ENCODE measurements at regions not wholly inside any gene's neighbourhood (a gene's known extent, or its start where the extent isn't known, plus 50 kb on each side); places are given as distances from the start of the nearest gene placed in this dataset.

DNA sequence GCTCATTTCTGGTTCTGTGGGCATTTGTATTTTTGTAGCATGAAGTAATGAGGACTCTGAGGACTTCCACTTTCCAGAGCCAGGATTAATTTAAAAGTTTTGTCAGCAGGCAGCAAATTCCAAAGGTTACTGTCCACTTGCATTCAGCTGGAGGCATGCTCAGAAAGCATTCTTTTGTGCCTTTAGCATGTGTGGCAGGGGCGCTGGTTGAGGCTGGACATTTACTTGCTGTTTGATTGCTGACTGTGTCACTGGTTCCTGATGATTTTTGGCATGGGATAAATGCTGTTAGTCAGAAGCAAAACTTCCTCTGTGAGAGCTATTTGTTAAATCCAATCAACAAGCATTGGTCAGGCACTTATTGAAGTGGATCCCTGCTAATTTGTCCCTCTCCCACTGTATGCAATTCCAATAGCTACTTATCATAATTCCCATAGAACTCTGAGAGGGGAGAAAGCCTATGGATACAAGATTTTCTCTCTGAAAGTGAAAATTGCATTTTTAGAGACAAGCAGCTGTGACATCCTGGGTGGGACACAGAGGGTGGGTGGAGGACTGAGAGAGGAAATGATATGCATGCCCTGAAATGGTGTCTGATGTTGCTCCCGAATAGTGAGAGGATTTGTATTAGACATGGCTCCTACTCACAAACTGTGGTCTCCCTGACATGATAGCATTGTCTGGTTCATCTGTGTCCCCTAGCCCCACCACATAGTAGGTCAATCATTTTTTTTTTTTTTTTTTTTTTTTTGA lies 161.2 kb upstream of the WDR11 start:
- Histone ChIP-seq H3K9me3 (ENCODE audit: low read depth, low read length) (no peaks in the 10 kb centered on the region), H3K36me3 (ENCODE audit: insufficient read depth, low read length) (no peaks in the 10 kb centered on the region), H4K20me1 (ENCODE audit: insufficient read depth, low read length) (no peaks in the 10 kb centered on the region), H3K4me3 (ENCODE audit: insufficient read depth, low read length) (no peak overlapping the region), H2AFZ (ENCODE audit: low read length) (no peak overlapping the region), H3K4me2 (ENCODE audit: insufficient read depth, low read length) (no peak overlapping the region), H3K4me1 (ENCODE audit: insufficient read depth, low read length) (no peaks in the 10 kb centered on the region), H3K79me2 (ENCODE audit: insufficient read depth, low read length) (no peaks in the 10 kb centered on the region), H3K27ac (ENCODE audit: low read depth, low read length) (no peak overlapping the region), H3K27me3 (ENCODE audit: insufficient read depth, low read length) (no peaks in the 10 kb centered on the region)
- no peak for DNase-seq (ENCODE audit: insufficient read length, low spot score, missing footprints)
- TF ChIP-seq, protein P1, sequence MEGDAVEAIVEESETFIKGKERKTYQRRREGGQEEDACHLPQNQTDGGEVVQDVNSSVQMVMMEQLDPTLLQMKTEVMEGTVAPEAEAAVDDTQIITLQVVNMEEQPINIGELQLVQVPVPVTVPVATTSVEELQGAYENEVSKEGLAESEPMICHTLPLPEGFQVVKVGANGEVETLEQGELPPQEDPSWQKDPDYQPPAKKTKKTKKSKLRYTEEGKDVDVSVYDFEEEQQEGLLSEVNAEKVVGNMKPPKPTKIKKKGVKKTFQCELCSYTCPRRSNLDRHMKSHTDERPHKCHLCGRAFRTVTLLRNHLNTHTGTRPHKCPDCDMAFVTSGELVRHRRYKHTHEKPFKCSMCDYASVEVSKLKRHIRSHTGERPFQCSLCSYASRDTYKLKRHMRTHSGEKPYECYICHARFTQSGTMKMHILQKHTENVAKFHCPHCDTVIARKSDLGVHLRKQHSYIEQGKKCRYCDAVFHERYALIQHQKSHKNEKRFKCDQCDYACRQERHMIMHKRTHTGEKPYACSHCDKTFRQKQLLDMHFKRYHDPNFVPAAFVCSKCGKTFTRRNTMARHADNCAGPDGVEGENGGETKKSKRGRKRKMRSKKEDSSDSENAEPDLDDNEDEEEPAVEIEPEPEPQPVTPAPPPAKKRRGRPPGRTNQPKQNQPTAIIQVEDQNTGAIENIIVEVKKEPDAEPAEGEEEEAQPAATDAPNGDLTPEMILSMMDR (IDR thresholded peaks at IDR 0.05; ENCODE audit: extremely low read depth, low read depth, low read length) = no peak

DNA sequence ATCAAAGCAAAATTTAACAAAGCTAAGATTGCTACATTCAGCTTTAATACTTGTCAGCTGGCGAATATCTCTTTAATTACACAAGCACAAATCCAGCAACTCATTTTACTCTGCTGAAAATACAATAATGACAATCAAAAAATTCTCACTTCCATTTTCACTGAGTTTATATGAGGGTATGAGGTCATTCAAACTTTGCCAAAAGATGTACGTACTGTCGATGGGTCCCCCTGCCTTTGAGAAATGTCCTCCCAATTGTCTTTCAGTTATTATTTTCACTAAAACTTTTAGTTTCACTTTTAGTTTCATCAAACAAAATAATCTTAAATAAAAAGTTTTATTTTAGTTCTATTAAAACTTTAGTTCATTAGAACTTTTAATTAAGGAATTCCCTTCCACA lies 159.5 kb upstream of the WDR11 start:
- no peak overlapping the region for H3K27ac ChIP-seq (ENCODE audit: low read depth, low read length)
- peak overlapping the region; percentile 37 for H3K4me3 ChIP-seq (ENCODE audit: insufficient read depth, low read length)
- peak overlapping the region; percentile 41 for H3K4me2 ChIP-seq (ENCODE audit: insufficient read depth, low read length)
- H3K27me3 ChIP-seq (ENCODE audit: insufficient read depth, low read length) = no peaks in the 10 kb centered on the region
- no peaks in the 10 kb centered on the region for H3K36me3 ChIP-seq (ENCODE audit: insufficient read depth, low read length)
- TF ChIP-seq, protein P1 (IDR thresholded peaks at IDR 0.05; ENCODE audit: extremely low read depth, low read depth, low read length) = no peak
- peak overlapping the region; percentile 34 for H2AFZ ChIP-seq (ENCODE audit: low read length)
- DNase-seq (ENCODE audit: insufficient read length, low spot score, missing footprints) = no peak
- no peaks in the 10 kb centered on the region for H3K79me2 ChIP-seq (ENCODE audit: insufficient read depth, low read length)
- no peaks in the 10 kb centered on the region for H3K4me1 ChIP-seq (ENCODE audit: insufficient read depth, low read length)
- no peaks in the 10 kb centered on the region for H4K20me1 ChIP-seq (ENCODE audit: insufficient read depth, low read length)
- no peaks in the 10 kb centered on the region for H3K9me3 ChIP-seq (ENCODE audit: low read depth, low read length)

DNA sequence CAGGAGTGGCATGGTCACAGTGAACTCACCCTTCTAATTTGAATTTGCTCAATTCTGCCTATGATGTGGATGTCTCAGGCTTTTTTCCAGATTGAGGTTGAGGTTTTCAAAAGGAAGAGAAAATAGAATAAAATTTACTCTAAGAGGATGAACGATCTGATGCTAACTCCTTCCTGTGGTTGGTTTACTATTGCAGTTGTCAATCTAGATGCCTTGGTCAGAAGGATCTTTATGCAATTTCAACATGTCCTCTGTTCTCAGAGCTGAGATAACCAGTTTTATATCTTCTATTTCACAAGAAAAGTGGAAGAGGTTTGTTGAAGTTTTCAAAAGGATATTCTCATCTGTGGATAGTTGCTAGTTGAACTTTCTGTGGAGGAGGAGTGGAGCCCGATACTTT lies 150.7 kb upstream of the WDR11 start:
- DNase-seq (ENCODE audit: insufficient read length, low spot score, missing footprints) = no peak
- Histone ChIP-seq H2AFZ (ENCODE audit: low read length) (no peak overlapping the region), H3K79me2 (ENCODE audit: insufficient read depth, low read length) (no peaks in the 10 kb centered on the region), H3K4me2 (ENCODE audit: insufficient read depth, low read length) (no peak overlapping the region), H3K4me3 (ENCODE audit: insufficient read depth, low read length) (no peak overlapping the region), H3K36me3 (ENCODE audit: insufficient read depth, low read length) (no peaks in the 10 kb centered on the region), H3K27ac (ENCODE audit: low read depth, low read length) (no peak overlapping the region), H3K27me3 (ENCODE audit: insufficient read depth, low read length) (no peaks in the 10 kb centered on the region), H4K20me1 (ENCODE audit: insufficient read depth, low read length) (no peaks in the 10 kb centered on the region), H3K9me3 (ENCODE audit: low read depth, low read length) (no peaks in the 10 kb centered on the region), H3K4me1 (ENCODE audit: insufficient read depth, low read length) (no peaks in the 10 kb centered on the region)
- TF ChIP-seq, protein P1 (IDR thresholded peaks at IDR 0.05; ENCODE audit: extremely low read depth, low read depth, low read length) = no peak

GRCh38 chr10:120701381-120701780 lies 149.8 kb upstream of the WDR11 start:
- Histone ChIP-seq H3K36me3 (ENCODE audit: insufficient read depth, low read length) (no peaks in the 10 kb centered on the region), H3K27ac (ENCODE audit: low read depth, low read length) (no peak overlapping the region), H3K4me3 (ENCODE audit: insufficient read depth, low read length) (no peak overlapping the region), H2AFZ (ENCODE audit: low read length) (no peak overlapping the region), H4K20me1 (ENCODE audit: insufficient read depth, low read length) (no peaks in the 10 kb centered on the region), H3K9me3 (ENCODE audit: low read depth, low read length) (no peaks in the 10 kb centered on the region), H3K79me2 (ENCODE audit: insufficient read depth, low read length) (no peaks in the 10 kb centered on the region), H3K27me3 (ENCODE audit: insufficient read depth, low read length) (no peaks in the 10 kb centered on the region), H3K4me2 (ENCODE audit: insufficient read depth, low read length) (no peak overlapping the region), H3K4me1 (ENCODE audit: insufficient read depth, low read length) (no peaks in the 10 kb centered on the region)
- DNase-seq (ENCODE audit: insufficient read length, low spot score, missing footprints) = no peak
- TF ChIP-seq, protein P1 (IDR thresholded peaks at IDR 0.05; ENCODE audit: extremely low read depth, low read depth, low read length) = no peak

Data from osteoblast (primary cell).